Colonic mucosa (tissue), 4 donors: ENCODE measurements at regions not wholly inside any gene's neighbourhood (a gene's known extent, or its start where the extent isn't known, plus 50 kb on each side); places are given as distances from the start of the nearest gene placed in this dataset.

ENCODE experiments used
- DNase-seq: peaks from one replicate; pipeline ENCODE4 v3.0.0-alpha.2; 2020
- H3K27ac ChIP-seq: fragments of 200-600 bp; one replicate; pipeline ENCODE4 v1.8.0; 2021
- H3K27me3 ChIP-seq: fragments of 200-600 bp; one replicate; pipeline ENCODE4 v1.8.0; 2021
- H3K36me3 ChIP-seq: fragments of 200-600 bp; one replicate; pipeline ENCODE4 v1.8.0; 2021
- H3K4me1 ChIP-seq: fragments of 200-600 bp; one replicate; pipeline ENCODE4 v1.8.0; 2021; ENCODE audit warnings: mild to moderate bottlenecking
- H3K4me3 ChIP-seq: fragments of 200-600 bp; one replicate; pipeline ENCODE4 v1.8.0; 2021
- H3K9ac ChIP-seq, 2 donors: one replicate each; pipeline ENCODE4 v1.7.0; 2013; ENCODE audit warnings: control low read depth in 2 of 2, low read depth in 2 of 2, low read length in 2 of 2
- H3K9me3 ChIP-seq: fragments of 200-600 bp; one replicate; pipeline ENCODE4 v1.8.0; 2021
- CTCF ChIP-seq: fragments of 200-600 bp; IDR thresholded peaks from one replicate; pipeline ENCODE4 v1.8.0; 2022; ENCODE audit warnings: antibody characterized with exemption, mild to moderate bottlenecking
- intact Hi-C: fragments of 100-400 bp; cut with DNase I; formaldehyde crosslinking; loops from one replicate; pipeline ENCODE4 v1.14.1; 2022
- donor health status: healthy.
- donor health status: DM: no; HTN: no; CAD: no.
- donor health status: DM: no; HTN: no; CAD: no.

GRCh38 chr2:120567128-120567527 lies 168.5 kb upstream of the GLI2 start:
- H3K9ac ChIP-seq = no peak overlapping the region
- H3K36me3 ChIP-seq = no peaks in the 10 kb centered on the region
- H3K4me1 ChIP-seq = no peaks in the 10 kb centered on the region
- TF ChIP-seq CTCF = no peak
- DNase-seq = no peak
- no peak overlapping the region for H3K27ac ChIP-seq
- intact Hi-C loops = no loop called here
- no peaks in the 10 kb centered on the region for H3K9me3 ChIP-seq
- H3K27me3 ChIP-seq = no peaks in the 10 kb centered on the region
- H3K4me3 ChIP-seq = no peak overlapping the region

- no peak for TF ChIP-seq CTCF
- no peak overlapping the region for H3K9ac ChIP-seq
- no peaks in the 10 kb centered on the region for H3K4me1 ChIP-seq
- H3K27me3 ChIP-seq = no peaks in the 10 kb centered on the region
- H3K4me3 ChIP-seq = no peak overlapping the region
- no peak overlapping the region for H3K27ac ChIP-seq
- no peaks in the 10 kb centered on the region for H3K36me3 ChIP-seq
- DNase-seq = no peak
- no peaks in the 10 kb centered on the region for H3K9me3 ChIP-seq
- intact Hi-C loops = no loop called here
Measured at GRCh38 chr2:120568089-120568974, 167.3 kb upstream of the GLI2 start.

DNA sequence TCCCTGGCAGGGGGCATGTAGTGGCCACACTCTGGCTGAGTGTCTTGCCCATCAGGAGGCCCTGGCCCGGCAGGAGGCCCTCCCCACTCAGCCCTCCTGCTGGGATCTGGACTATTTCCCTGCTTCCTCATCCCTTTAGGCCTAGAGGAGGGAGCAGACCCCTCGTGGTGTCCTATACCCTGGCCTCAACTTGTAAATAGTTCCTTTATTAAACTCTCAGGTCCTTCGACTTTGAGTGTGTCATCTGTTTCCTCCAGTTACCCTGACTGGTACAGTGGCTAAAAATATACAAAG lies 166.7 kb upstream of the GLI2 start:
- H3K27ac ChIP-seq = no peak overlapping the region

GRCh38 chr2:120570001-120570400 lies 165.7 kb upstream of the GLI2 start:
- no peaks in the 10 kb centered on the region for H3K36me3 ChIP-seq

More for the DNA sequence above, 166.7 kb upstream of the GLI2 start:
- no peaks in the 10 kb centered on the region for H3K36me3 ChIP-seq
- no peak for DNase-seq
- H3K9me3 ChIP-seq = no peaks in the 10 kb centered on the region
- TF ChIP-seq CTCF = no peak
- H3K4me3 ChIP-seq = no peak overlapping the region
- intact Hi-C loops = no loop called here
- H3K4me1 ChIP-seq = no peaks in the 10 kb centered on the region
- H3K27me3 ChIP-seq = no peaks in the 10 kb centered on the region
- no peak overlapping the region for H3K9ac ChIP-seq

GRCh38 chr2:120570546-120570945 lies 165.1 kb upstream of the GLI2 start:
- no peaks in the 10 kb centered on the region for H3K27me3 ChIP-seq
- intact Hi-C loops = no loop called here

More at GRCh38 chr2:120570001-120570400, 165.7 kb upstream of the GLI2 start:
- H3K9ac ChIP-seq = no peak overlapping the region
- H3K4me1 ChIP-seq = no peaks in the 10 kb centered on the region
- intact Hi-C loops = no loop called here
- H3K27ac ChIP-seq = no peak overlapping the region
- no peaks in the 10 kb centered on the region for H3K27me3 ChIP-seq
- no peak for TF ChIP-seq CTCF
- no peak for DNase-seq
- H3K9me3 ChIP-seq = no peaks in the 10 kb centered on the region
- H3K4me3 ChIP-seq = no peak overlapping the region

More at GRCh38 chr2:120570546-120570945, 165.1 kb upstream of the GLI2 start:
- Histone ChIP-seq H3K9me3 (no peaks in the 10 kb centered on the region), H3K36me3 (no peaks in the 10 kb centered on the region), H3K4me3 (no peak overlapping the region), H3K9ac (no peak overlapping the region), H3K27ac (no peak overlapping the region), H3K4me1 (no peaks in the 10 kb centered on the region)
- DNase-seq = no peak
- TF ChIP-seq CTCF = no peak
